Heart left ventricle (tissue), 13 donors: ENCODE measurements at regions not wholly inside any gene's neighbourhood (a gene's known extent, or its start where the extent isn't known, plus 50 kb on each side); places are given as distances from the start of the nearest gene placed in this dataset.

Experiments
- CTCF ChIP-seq, 12 donors: fragments of 200-600 bp; sonication (generic) in 4 of 12; IDR thresholded peaks; one replicate each; pipeline versions ENCODE4 v1.5.0 to v1.8.0; 2018 to 2022; ENCODE audit warnings: antibody characterized with exemption in 12 of 12, mild to moderate bottlenecking in 5 of 12
- POLR2A ChIP-seq, 2 donors: fragments of 450-650 bp; IDR thresholded peaks; one replicate each; pipeline ENCODE4 v1.6.1; 2017; ENCODE audit warnings: antibody characterized with exemption in 2 of 2, mild to moderate bottlenecking in 2 of 2, moderate library complexity in 2 of 2
- donor health status: ischemic (EF 13 %, LVEDD 7.1; RV severe dilation, severe dysfunction).
- donor health status: DM: no; HTN: yes; CAD: no.
- donor health status: DM: no; HTN: no; CAD: no.
- donor health status: ischemic (EF 25% LVEDD 6.9; RV normal size, moderate dysfunction).
- donor health status: ischemic (EF 25% LVEDD 5.7; RV mildly dilated, moderate dysfunction).
- donor health status: ischemic (EF 35%, LVEDD 5.7; RV mildly dilated, moderate dysfunction).
- donor health status: nonischemic (EF 11% LVEDD 7.7; RV severe dilation, severe dysfunction).
- donor health status: DM: yes; HTN: yes; CAD: no.
- donor health status: PGD.
- donor health status: ischemic (EF 29% LVEDD 5.4; RV normal size, mild dysfunction).
- donor health status: nonischemic (EF 23%, LVEDD 6.1; RV moderate dilation, normal function).

DNA sequence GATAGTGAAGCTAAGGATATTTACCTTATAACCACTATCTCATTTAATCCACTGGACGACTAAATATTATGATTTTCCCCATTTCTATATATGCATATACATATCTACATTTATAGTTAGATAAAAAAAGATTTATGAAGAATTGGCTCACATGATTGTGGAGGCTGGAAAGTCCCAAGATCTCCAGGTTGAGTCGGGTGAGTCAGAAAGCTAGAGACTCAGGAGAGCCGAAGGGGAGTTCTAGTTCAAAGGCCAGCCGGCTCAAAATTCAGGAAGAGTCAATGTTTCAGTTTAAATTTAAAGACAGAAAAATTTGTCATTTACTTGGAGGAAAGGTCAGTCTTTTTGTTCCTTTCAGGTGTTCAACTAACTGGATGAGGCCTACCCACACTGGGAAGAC, 158.2 kb upstream of the CPEB2 start:
- TF ChIP-seq CTCF (IDR thresholded peaks at IDR 0.05) (no peak), POLR2A (IDR thresholded peaks at IDR 0.05) (no peak)
